Liver (tissue), 3 donors: ENCODE measurements at regions not wholly inside any gene's neighbourhood (a gene's known extent, or its start where the extent isn't known, plus 50 kb on each side); places are given as distances from the start of the nearest gene placed in this dataset.

ENCODE experiments used
- CTCF ChIP-seq: fragments of 150-350 bp; IDR thresholded peaks from 2 replicates; pipeline ENCODE4 v1.5.1; 2017; ENCODE audit warnings: improper control_type of control experiment, low read depth, low read length; ENCODE audit not compliant: missing input control
- FOXA1 ChIP-seq: IDR thresholded peaks from 2 replicates; pipeline ENCODE4 v1.6.1; 2016; ENCODE audit warnings: antibody characterized with exemption
- GABPA ChIP-seq, 2 donors: IDR thresholded peaks in 1 of 2; conservative IDR thresholded peaks in 1 of 2; 2 replicates each; pipeline ENCODE4 v1.6.1; 2016; ENCODE audit warnings: antibody characterized with exemption in 2 of 2, mild to moderate bottlenecking in 1 of 2, moderate library complexity in 1 of 2
- REST ChIP-seq: IDR thresholded peaks from 2 replicates; pipeline ENCODE4 v1.6.1; 2016; ENCODE audit warnings: antibody characterized with exemption, mild to moderate bottlenecking
- SP1 ChIP-seq: IDR thresholded peaks from 2 replicates; pipeline ENCODE4 v1.6.1; 2018; ENCODE audit warnings: antibody characterized with exemption, mild to moderate bottlenecking
- donor health status: healthy.
- donor health status: healthy.

GRCh38 chr18:77671456-77672167 lies 422.0 kb downstream of the GALR1 start:
- no peak for TF ChIP-seq CTCF
- no peak for TF ChIP-seq GABPA (IDR thresholded peaks at IDR 0.05 in 1 of 2, conservative IDR thresholded peaks at IDR 0.05 in 1 of 2)
- no peak for TF ChIP-seq SP1
- no peak for TF ChIP-seq FOXA1
- TF ChIP-seq REST, result no peak
